ENCODE measurements at regions not wholly inside any gene's neighbourhood (a gene's known extent, or its start where the extent isn't known, plus 50 kb on each side); places are given as distances from the start of the nearest gene placed in this dataset.

GRCh38 chr7:25913598-25914224 is 238.3 kb upstream of the NFE2L3 start:
- H3K9me3 ChIP-seq (ENCODE audit: insufficient read depth, low read length, severe bottlenecking): no peaks in the 10 kb centered on the region
- no peak; the same call in 2 of the 3 replicates for ATAC-seq (ENCODE audit: insufficient read depth, low read depth)

DNA sequence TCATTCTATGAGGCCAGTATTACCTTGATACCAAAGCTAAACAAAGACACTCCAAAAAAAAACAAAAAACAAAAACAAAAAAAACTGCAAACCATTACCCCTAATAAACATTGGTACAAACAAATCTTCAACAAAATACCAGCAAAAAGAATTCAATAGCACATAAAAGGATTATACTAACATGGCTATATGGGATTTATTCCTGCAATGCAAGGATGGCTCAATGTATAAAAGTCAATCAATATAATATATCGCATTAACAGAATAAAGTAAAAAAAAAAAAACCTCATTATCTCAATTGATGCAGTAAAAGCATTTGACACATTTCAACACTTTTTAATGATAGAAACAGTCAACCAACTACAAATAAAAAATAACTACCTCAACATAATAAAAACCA is 233.3 kb upstream of the NFE2L3 start:
- Histone ChIP-seq H3K9ac (ENCODE audit: low read depth, low read length) (no peak overlapping the region), H3K27ac (ENCODE audit: low read length) (no peak overlapping the region), H3K4me2 (ENCODE audit: insufficient read depth, low read length) (no peak overlapping the region), H3K79me2 (ENCODE audit: insufficient read depth, low read length) (no peaks in the 10 kb centered on the region), H4K20me1 (ENCODE audit: insufficient read depth, low read length) (no peaks in the 10 kb centered on the region), H2AFZ (ENCODE audit: low read depth, low read length) (no peak overlapping the region), H3K27me3 (ENCODE audit: insufficient read depth, low read length, poor library complexity) (peaks cover 8% of the 10 kb centered on the region), H3K36me3 (ENCODE audit: insufficient read depth, low read length) (no peaks in the 10 kb centered on the region), H3K4me3 (ENCODE audit: low read depth in 1 of 2, low read length in 2 of 2) (no peak overlapping the region), H3K9me3 (ENCODE audit: insufficient read depth, low read length, severe bottlenecking) (no peaks in the 10 kb centered on the region), H3K4me1 (ENCODE audit: insufficient read depth, low read length) (no peaks in the 10 kb centered on the region)
- ATAC-seq (ENCODE audit: insufficient read depth, low read depth) (no peak), DNase-seq (no peak)
- no peak for TF ChIP-seq EZH2 (IDR thresholded peaks at IDR 0.05; ENCODE audit: borderline replicate concordance, low read depth, low read length, severe bottlenecking)
- TF ChIP-seq, protein P1, sequence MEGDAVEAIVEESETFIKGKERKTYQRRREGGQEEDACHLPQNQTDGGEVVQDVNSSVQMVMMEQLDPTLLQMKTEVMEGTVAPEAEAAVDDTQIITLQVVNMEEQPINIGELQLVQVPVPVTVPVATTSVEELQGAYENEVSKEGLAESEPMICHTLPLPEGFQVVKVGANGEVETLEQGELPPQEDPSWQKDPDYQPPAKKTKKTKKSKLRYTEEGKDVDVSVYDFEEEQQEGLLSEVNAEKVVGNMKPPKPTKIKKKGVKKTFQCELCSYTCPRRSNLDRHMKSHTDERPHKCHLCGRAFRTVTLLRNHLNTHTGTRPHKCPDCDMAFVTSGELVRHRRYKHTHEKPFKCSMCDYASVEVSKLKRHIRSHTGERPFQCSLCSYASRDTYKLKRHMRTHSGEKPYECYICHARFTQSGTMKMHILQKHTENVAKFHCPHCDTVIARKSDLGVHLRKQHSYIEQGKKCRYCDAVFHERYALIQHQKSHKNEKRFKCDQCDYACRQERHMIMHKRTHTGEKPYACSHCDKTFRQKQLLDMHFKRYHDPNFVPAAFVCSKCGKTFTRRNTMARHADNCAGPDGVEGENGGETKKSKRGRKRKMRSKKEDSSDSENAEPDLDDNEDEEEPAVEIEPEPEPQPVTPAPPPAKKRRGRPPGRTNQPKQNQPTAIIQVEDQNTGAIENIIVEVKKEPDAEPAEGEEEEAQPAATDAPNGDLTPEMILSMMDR (IDR thresholded peaks at IDR 0.05; ENCODE audit: borderline replicate concordance, extremely low read depth, low read length, poor library complexity, severe bottlenecking): no peak

More at GRCh38 chr7:25913598-25914224, 238.3 kb upstream of the NFE2L3 start:
- Histone ChIP-seq H3K4me2 (ENCODE audit: insufficient read depth, low read length) (no peak overlapping the region), H3K36me3 (ENCODE audit: insufficient read depth, low read length) (no peaks in the 10 kb centered on the region), H3K4me1 (ENCODE audit: insufficient read depth, low read length) (no peaks in the 10 kb centered on the region), H3K79me2 (ENCODE audit: insufficient read depth, low read length) (no peaks in the 10 kb centered on the region), H3K27ac (ENCODE audit: low read length) (no peak overlapping the region), H3K4me3 (ENCODE audit: low read depth in 1 of 2, low read length in 2 of 2) (no peak overlapping the region), H4K20me1 (ENCODE audit: insufficient read depth, low read length) (no peaks in the 10 kb centered on the region), H2AFZ (ENCODE audit: low read depth, low read length) (no peak overlapping the region), H3K27me3 (ENCODE audit: insufficient read depth, low read length, poor library complexity) (no peaks in the 10 kb centered on the region), H3K9ac (ENCODE audit: low read depth, low read length) (no peak overlapping the region)
- peak; percentile 7 for TF ChIP-seq EZH2 (IDR thresholded peaks at IDR 0.05; ENCODE audit: borderline replicate concordance, low read depth, low read length, severe bottlenecking)
- TF ChIP-seq, protein P1 (IDR thresholded peaks at IDR 0.05; ENCODE audit: borderline replicate concordance, extremely low read depth, low read length, poor library complexity, severe bottlenecking): no peak
- DNase-seq: no peak

DNA sequence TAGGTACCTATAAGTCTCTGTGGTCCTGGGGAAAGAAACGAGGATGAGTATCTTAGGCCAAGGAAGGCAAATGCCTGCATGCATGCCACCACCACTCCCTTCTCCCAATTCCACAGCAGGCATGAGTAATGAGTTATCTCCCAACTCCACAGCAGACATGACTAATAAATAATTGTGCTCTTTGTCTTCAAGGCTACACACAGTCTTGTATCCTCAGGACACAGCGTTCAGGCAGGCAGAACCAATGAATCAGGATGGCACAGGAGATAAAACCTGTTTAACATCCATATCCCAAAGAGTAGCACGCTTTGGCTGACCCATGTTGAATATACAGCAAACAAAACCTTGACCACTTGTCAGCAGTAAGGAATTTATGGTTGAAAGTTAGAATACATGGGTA is 229.7 kb upstream of the NFE2L3 start:
- H3K27me3 ChIP-seq (ENCODE audit: insufficient read depth, low read length, poor library complexity): peaks cover 11% of the 10 kb centered on the region
- no peaks in the 10 kb centered on the region for H3K4me1 ChIP-seq (ENCODE audit: insufficient read depth, low read length)
- no peaks in the 10 kb centered on the region for H3K9me3 ChIP-seq (ENCODE audit: insufficient read depth, low read length, severe bottlenecking)
- H3K4me2 ChIP-seq (ENCODE audit: insufficient read depth, low read length): no peak overlapping the region
- no peaks in the 10 kb centered on the region for H4K20me1 ChIP-seq (ENCODE audit: insufficient read depth, low read length)
- ATAC-seq (ENCODE audit: insufficient read depth, low read depth) (no peak), DNase-seq (no peak)
- TF ChIP-seq EZH2 (IDR thresholded peaks at IDR 0.05; ENCODE audit: borderline replicate concordance, low read depth, low read length, severe bottlenecking): no peak
- TF ChIP-seq, protein P1 (IDR thresholded peaks at IDR 0.05; ENCODE audit: borderline replicate concordance, extremely low read depth, low read length, poor library complexity, severe bottlenecking): no peak
- no peaks in the 10 kb centered on the region for H3K36me3 ChIP-seq (ENCODE audit: insufficient read depth, low read length)
- H3K9ac ChIP-seq (ENCODE audit: low read depth, low read length): no peak overlapping the region
- H3K27ac ChIP-seq (ENCODE audit: low read length): no peak overlapping the region
- H3K79me2 ChIP-seq (ENCODE audit: insufficient read depth, low read length): no peaks in the 10 kb centered on the region
- no peak overlapping the region for H2AFZ ChIP-seq (ENCODE audit: low read depth, low read length)
- no peak overlapping the region for H3K4me3 ChIP-seq (ENCODE audit: low read depth in 1 of 2, low read length in 2 of 2)
